ENCODE measurements at regions not wholly inside any gene's neighbourhood (a gene's known extent, or its start where the extent isn't known, plus 50 kb on each side); places are given as distances from the start of the nearest gene placed in this dataset.

- no CpG with 5 or more reads among the region's 3 CpGs for WGBS, 2 experiments (ENCODE audit: extremely low coverage in 2 of 2, insufficient read length in 1 of 2)
- Histone ChIP-seq H4K20me1 (ENCODE audit: insufficient read depth, low read length) (no peaks in the 10 kb centered on the region), H3K9ac (ENCODE audit: low read depth, low read length) (no peak overlapping the region), H3K14ac (replicated peaks; ENCODE audit: low read depth, low read length) (no peak overlapping the region), H2BK20ac (ENCODE audit: low read depth, low read length) (no peak overlapping the region), H2BK15ac (ENCODE audit: low read depth, low read length) (no peak overlapping the region), H2AK9ac (replicated peaks; ENCODE audit: low read depth, low read length, poor library complexity) (no peak overlapping the region), H2AFZ (replicated peaks; ENCODE audit: low read length, poor library complexity) (no peak overlapping the region), H2BK5ac (ENCODE audit: low read depth, low read length, poor library complexity, severe bottlenecking) (no peak overlapping the region), H2AK5ac (ENCODE audit: low read depth, low read length) (no peak overlapping the region), H3K9me1 (ENCODE audit: insufficient read depth, low read length) (no peaks in the 10 kb centered on the region), H3K23ac (ENCODE audit: low read depth, low read length) (no peak overlapping the region), H3K9me3 (ENCODE audit: control insufficient read depth, insufficient read depth, low read length) (peaks cover 16% of the 10 kb centered on the region), H3K27me3 (ENCODE audit: control insufficient read depth, insufficient read depth, low read length) (no peaks in the 10 kb centered on the region), H3K18ac (ENCODE audit: low read depth, low read length) (no peak overlapping the region), H4K8ac (ENCODE audit: low read depth in 2 of 2, low read length in 2 of 2) (no peak overlapping the region), H3K4ac (ENCODE audit: low read depth, low read length) (no peak overlapping the region), H2BK120ac (ENCODE audit: low read depth, low read length) (no peak overlapping the region), H3K4me1 (ENCODE audit: control insufficient read depth, insufficient read depth, low read length) (no peaks in the 10 kb centered on the region), H3K4me2 (ENCODE audit: low read depth, low read length) (no peak overlapping the region), H3K36me3 (ENCODE audit: control insufficient read depth, insufficient read depth, low read length) (no peaks in the 10 kb centered on the region), H3K56ac (ENCODE audit: extremely low read depth, insufficient read depth, low read length) (no peak overlapping the region), H3K27ac (ENCODE audit: insufficient read depth, low read length) (no peak overlapping the region), H3K79me1 (ENCODE audit: low read depth in 1 of 2, low read length in 2 of 2) (no peaks in the 10 kb centered on the region), H3K4me3 (ENCODE audit: insufficient read depth, low read depth, low read length) (no peak overlapping the region), H4K5ac (ENCODE audit: low read depth, low read length) (no peak overlapping the region), H4K91ac (ENCODE audit: insufficient read depth, low read depth, low read length) (no peak overlapping the region)
- in situ Hi-C loops (cut with MboI; ENCODE audit: low sequenced_read_pairs) = no loop called here
- dilution Hi-C loops (cut with HindIII; ENCODE audit: low sequenced_read_pairs, unreplicated experiment) = no loop called here
- DNase-seq = no peak
- POLR2A ChIA-PET (ENCODE audit: unreplicated experiment) = no interaction called here
- TF ChIP-seq, protein P1, sequence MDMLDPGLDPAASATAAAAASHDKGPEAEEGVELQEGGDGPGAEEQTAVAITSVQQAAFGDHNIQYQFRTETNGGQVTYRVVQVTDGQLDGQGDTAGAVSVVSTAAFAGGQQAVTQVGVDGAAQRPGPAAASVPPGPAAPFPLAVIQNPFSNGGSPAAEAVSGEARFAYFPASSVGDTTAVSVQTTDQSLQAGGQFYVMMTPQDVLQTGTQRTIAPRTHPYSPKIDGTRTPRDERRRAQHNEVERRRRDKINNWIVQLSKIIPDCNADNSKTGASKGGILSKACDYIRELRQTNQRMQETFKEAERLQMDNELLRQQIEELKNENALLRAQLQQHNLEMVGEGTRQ (IDR thresholded peaks at IDR 0.05; ENCODE audit: low read depth, low read length) = no peak
- no peak for TF ChIP-seq ELK1 (IDR thresholded peaks at IDR 0.05; ENCODE audit: borderline replicate concordance, low read depth, low read length)
- no peak for TF ChIP-seq CHD1 (IDR thresholded peaks at IDR 0.05; ENCODE audit: low read depth, low read length)
- TF ChIP-seq POLR2A (IDR thresholded peaks at IDR 0.05; ENCODE audit: low read depth, low read length) = no peak
- TF ChIP-seq RCOR1 (IDR thresholded peaks at IDR 0.05; ENCODE audit: insufficient replicate concordance, low read length) = no peak
- TF ChIP-seq CTCF (conservative IDR thresholded peaks at IDR 0.05; ENCODE audit: low read depth, low read length) = no peak
- TF ChIP-seq SMC3 (IDR thresholded peaks at IDR 0.05; ENCODE audit: low read depth, low read length) = no peak
- no peak for TF ChIP-seq BHLHE40 (IDR thresholded peaks at IDR 0.05; ENCODE audit: low read depth, low read length)
- TF ChIP-seq CEBPB (IDR thresholded peaks at IDR 0.05; ENCODE audit: low read depth, low read length) = no peak
- no peak for TF ChIP-seq RFX5 (IDR thresholded peaks at IDR 0.05; ENCODE audit: low read depth, low read length)
- TF ChIP-seq FOS (IDR thresholded peaks at IDR 0.05; ENCODE audit: low read depth, low read length) = no peak
- no peak for TF ChIP-seq MAFK (IDR thresholded peaks at IDR 0.05; ENCODE audit: low read depth, low read length)
- no peak for TF ChIP-seq MAZ (IDR thresholded peaks at IDR 0.05; ENCODE audit: borderline replicate concordance, low read depth, low read length)
- TF ChIP-seq NFE2L2 (IDR thresholded peaks at IDR 0.05; ENCODE audit: low read depth, low read length) = no peak
- no peak for TF ChIP-seq MXI1 (IDR thresholded peaks at IDR 0.05; ENCODE audit: borderline replicate concordance, low read depth, low read length)
- no peak for TF ChIP-seq RAD21 (IDR thresholded peaks at IDR 0.05; ENCODE audit: low read length)
- no TSS peak for BruUV-seq (replicated peaks)
- intact Hi-C loops (cut with micrococcal nuclease) = no loop called here
- no peak for ATAC-seq (ENCODE audit: low read depth)
- CTCF ChIA-PET = interaction anchor here (0.6 kb wide), 1 partner anchor 984 kb away, joined by 3 read pairs; no protein-coding TSS in a partner anchor
These were observed 619.9 kb downstream of the KIF4B start for GRCh38 chr5:155633338-155633957.
